ENCODE measurements at regions not wholly inside any gene's neighbourhood (a gene's known extent, or its start where the extent isn't known, plus 50 kb on each side); places are given as distances from the start of the nearest gene placed in this dataset.

DNA sequence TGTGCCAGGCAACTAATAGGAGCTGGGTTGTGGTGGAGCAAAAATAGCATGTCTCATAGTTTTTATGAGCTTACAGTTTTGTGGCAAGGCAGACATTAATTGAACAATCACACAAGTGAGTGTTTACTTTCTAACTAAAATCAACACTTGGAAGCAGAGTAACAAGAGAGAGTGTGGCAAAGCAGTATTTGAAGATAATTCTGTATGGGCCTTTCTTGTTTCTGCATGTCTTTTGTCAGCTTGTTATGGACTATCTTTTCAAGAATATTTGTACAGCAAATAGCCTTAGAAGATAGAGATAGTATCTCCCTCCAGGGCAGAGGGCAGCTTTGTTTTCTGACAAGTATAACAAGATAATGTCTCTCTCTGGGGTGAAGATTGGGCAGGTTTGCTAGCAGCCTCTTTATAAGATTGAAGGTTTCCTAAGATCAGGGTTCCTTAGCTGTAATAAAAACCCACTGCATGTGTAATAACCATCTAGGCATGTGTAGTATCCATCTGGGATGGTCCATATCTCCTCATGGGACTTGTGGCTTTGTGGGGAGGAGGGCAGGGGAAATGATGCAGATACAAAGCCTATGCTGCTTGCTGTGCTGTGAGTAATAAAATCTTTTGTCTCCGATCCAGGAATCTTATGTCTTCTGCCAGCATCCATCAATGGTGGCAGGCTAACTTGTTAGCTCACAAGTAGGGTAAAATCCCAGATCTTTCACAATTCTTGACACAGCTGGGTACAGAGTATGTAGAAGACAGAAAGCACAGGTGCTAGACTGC, 479.9 kb downstream of the KDM4C start:
- in situ Hi-C loops (cut with MboI; ENCODE audit: low pct_unique_long_range_greater_than_20kb, low sequenced_read_pairs) = no loop called here
- no peak for DNase-seq

DNA sequence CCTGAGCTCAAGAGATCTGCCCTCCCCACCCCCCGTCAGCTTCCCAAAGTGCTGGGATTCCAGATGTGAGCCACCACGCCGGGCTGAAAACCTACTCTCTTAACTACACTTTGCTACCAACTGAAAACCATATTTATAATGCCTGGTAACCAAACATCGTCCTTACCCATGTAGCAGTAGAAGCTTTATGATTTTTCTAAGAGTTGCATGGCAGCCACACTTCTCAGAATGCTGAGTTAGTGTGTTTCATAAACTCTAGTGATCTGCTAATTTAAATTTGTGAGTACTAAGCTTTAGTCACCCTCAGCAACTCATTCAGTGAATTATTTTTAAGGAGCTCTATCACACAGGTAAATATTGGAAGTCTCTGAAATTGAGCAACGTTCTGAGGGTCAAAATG, 478.4 kb downstream of the KDM4C start:
- in situ Hi-C loops (cut with MboI; ENCODE audit: low pct_unique_long_range_greater_than_20kb, low sequenced_read_pairs) = no loop called here
- no peak for DNase-seq

DNA sequence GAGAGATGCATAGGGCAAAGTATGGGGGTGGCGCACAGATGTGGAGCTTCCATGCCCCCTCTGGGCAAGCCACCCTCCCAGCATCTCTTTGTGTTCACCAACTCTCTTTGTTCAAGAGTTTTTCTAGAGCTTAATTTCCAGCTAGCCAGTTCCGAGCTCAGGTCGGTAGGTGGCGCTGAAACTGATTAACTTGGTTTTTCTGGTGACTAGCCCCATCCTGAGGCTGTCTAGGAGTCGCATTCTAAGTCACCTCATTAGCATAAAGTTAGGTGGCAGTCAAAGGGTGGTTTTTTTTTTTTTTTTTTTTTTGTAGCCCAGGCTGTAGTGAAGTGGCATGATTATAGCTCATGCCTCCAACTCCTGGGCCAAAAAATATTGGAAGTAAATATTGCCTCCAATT, 476.4 kb downstream of the KDM4C start:
- in situ Hi-C loops (cut with MboI; ENCODE audit: low pct_unique_long_range_greater_than_20kb, low sequenced_read_pairs) = no loop called here
- peak; percentile 57 for DNase-seq

DNA sequence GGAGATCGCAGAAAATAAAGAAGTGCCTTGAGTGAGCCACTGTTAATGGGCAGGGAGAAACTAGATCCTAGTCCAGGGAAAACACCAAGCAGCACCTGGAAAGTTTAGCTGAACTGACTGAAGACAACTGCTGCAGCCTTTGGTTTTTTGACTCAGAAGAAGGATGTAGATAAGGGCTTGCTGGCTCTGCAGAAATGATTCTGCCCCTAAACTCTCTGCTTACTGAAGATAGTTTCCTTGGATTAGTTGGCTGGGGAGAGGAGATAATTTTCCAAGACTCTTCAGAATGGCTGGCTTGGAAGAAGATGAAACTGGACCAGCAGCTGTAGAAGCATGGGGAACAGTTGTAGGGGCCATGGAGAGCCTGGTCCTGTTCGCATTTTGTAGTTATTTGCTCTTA, 471.8 kb downstream of the KDM4C start:
- in situ Hi-C loops (cut with MboI; ENCODE audit: low pct_unique_long_range_greater_than_20kb, low sequenced_read_pairs) = no loop called here
- DNase-seq = no peak

DNA sequence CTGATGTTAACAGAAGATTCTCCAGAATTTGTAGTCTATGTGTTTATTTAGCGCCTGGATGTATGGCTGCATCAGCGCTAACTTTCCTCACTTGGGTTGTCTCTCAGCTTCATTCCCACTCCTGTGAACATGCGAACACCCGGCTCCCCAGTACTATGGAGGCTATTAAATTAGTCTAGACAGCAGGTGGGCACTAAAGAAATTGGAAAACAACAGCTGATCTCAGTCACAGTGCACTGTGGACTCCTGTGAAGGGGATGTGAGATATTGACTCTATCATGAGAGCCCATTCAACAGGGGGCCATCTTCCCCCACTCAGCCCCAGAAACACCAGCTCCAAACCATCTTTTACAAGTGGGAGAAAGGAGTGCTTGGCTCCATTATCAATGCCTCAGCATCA, 471.0 kb downstream of the KDM4C start:
- no peak for DNase-seq
- in situ Hi-C loops (cut with MboI; ENCODE audit: low pct_unique_long_range_greater_than_20kb, low sequenced_read_pairs) = no loop called here

DNA sequence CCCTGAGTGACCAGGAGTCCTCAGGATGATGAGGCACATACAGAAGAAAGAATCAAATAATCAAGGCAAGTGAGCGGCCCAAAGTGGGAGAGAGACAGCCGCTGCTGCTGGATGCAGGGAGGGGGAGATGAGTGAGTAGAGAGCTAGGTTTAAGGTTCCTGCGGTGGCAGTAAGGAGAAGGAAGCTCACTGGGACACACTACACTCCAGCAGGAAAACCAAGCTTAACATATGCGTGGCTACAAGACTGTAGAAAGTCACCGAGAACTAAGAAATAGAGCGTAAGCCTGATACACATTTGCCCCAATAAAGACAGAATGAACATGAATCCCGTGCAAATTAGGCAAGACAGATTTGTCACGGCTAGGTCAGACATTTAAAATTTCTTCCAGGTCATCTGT, 470.2 kb downstream of the KDM4C start:
- no peak for DNase-seq
- in situ Hi-C loops (cut with MboI; ENCODE audit: low pct_unique_long_range_greater_than_20kb, low sequenced_read_pairs) = no loop called here

DNA sequence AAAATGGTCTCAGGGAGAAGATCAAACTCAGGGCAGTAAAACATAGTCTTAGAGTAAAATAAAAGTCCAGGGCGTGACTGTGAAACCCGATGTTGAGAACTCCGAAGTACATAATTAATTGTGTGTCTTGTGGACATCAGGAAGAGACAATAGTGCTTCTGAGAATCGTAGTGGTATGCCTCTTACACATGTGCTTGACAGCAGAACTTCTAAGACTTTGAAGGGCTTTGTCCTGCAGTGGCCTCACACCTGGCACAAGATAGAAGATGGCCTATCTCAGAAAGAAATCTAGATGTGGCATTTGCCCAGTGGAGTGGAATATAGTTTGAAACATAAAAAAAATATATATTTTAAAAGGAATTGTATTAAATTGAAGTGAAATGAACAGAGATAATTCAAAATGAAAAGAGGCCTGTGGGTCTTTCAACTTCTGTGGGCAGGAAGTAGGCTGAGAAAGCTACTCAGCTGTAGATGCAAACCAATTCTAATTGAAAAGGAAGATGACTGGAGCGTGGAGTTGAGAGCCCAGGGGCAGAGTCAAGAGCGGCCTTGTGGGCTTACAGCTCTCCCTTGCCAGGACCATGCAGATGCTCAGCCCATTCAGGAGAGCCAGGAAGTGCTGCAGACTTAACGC, 468.4 kb downstream of the KDM4C start:
- in situ Hi-C loops (cut with MboI; ENCODE audit: low pct_unique_long_range_greater_than_20kb, low sequenced_read_pairs) = no loop called here

More for the DNA sequence above, 468.4 kb downstream of the KDM4C start:
- DNase-seq = no peak
